ENCODE measurements at regions not wholly inside any gene's neighbourhood (a gene's known extent, or its start where the extent isn't known, plus 50 kb on each side); places are given as distances from the start of the nearest gene placed in this dataset.

DNA sequence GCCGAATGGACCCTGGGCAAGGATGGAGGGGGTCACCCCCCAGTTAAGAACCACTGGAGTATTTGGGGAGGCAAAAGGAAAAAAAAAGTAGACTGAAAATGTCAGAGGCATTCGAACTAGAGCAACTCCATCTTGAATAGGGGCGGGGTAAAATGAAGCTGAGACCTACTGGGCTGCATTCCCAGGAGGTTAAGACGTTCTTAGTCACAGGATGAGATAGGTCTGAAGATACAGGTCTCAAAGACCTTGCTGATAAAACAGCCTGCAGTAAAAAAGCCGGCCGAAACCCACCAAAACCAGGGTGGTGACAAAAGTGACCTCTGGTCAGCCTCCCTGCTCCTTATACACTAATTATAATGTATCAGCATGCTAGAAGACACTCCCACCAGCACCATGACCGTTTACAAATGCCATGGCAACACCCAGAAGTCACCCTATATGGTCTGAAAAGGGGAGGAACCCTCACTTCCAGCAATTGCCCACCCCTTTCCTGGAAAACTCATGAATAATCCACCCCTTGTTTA lies 70.4 kb upstream of the KCNG1 start (continued):
- TF ChIP-seq ZNF121 (CRISPR knock-in tag; conservative IDR thresholded peaks at IDR 0.05): no peak
- TF ChIP-seq GATA2 (CRISPR knock-in tag; IDR thresholded peaks at IDR 0.05): no peak
- TF ChIP-seq TEAD1 (CRISPR knock-in tag; IDR thresholded peaks at IDR 0.05): peak in 1 of 2 experiments; percentile 68; a peak in 1 of 4 replicates
- TF ChIP-seq, protein P1, sequence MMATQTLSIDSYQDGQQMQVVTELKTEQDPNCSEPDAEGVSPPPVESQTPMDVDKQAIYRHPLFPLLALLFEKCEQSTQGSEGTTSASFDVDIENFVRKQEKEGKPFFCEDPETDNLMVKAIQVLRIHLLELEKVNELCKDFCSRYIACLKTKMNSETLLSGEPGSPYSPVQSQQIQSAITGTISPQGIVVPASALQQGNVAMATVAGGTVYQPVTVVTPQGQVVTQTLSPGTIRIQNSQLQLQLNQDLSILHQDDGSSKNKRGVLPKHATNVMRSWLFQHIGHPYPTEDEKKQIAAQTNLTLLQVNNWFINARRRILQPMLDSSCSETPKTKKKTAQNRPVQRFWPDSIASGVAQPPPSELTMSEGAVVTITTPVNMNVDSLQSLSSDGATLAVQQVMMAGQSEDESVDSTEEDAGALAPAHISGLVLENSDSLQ (IDR thresholded peaks at IDR 0.05): no peak
- no peak for TF ChIP-seq CREBBP (IDR thresholded peaks at IDR 0.05; ENCODE audit: low read depth, low read length)
- TF ChIP-seq ZNF77 (CRISPR knock-in tag; IDR thresholded peaks at IDR 0.05): no peak
- no peak for TF ChIP-seq SMARCB1 (IDR thresholded peaks at IDR 0.05; ENCODE audit: insufficient read length, low read depth)
- TF ChIP-seq, protein P2, sequence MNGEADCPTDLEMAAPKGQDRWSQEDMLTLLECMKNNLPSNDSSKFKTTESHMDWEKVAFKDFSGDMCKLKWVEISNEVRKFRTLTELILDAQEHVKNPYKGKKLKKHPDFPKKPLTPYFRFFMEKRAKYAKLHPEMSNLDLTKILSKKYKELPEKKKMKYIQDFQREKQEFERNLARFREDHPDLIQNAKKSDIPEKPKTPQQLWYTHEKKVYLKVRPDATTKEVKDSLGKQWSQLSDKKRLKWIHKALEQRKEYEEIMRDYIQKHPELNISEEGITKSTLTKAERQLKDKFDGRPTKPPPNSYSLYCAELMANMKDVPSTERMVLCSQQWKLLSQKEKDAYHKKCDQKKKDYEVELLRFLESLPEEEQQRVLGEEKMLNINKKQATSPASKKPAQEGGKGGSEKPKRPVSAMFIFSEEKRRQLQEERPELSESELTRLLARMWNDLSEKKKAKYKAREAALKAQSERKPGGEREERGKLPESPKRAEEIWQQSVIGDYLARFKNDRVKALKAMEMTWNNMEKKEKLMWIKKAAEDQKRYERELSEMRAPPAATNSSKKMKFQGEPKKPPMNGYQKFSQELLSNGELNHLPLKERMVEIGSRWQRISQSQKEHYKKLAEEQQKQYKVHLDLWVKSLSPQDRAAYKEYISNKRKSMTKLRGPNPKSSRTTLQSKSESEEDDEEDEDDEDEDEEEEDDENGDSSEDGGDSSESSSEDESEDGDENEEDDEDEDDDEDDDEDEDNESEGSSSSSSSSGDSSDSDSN (IDR thresholded peaks at IDR 0.05; ENCODE audit: borderline replicate concordance in 1 of 2, low read depth in 2 of 2, low read length in 2 of 2): no peak
- TF ChIP-seq BHLHE40 (IDR thresholded peaks at IDR 0.05; ENCODE audit: low read length): no peak
- TF ChIP-seq, protein P3, sequence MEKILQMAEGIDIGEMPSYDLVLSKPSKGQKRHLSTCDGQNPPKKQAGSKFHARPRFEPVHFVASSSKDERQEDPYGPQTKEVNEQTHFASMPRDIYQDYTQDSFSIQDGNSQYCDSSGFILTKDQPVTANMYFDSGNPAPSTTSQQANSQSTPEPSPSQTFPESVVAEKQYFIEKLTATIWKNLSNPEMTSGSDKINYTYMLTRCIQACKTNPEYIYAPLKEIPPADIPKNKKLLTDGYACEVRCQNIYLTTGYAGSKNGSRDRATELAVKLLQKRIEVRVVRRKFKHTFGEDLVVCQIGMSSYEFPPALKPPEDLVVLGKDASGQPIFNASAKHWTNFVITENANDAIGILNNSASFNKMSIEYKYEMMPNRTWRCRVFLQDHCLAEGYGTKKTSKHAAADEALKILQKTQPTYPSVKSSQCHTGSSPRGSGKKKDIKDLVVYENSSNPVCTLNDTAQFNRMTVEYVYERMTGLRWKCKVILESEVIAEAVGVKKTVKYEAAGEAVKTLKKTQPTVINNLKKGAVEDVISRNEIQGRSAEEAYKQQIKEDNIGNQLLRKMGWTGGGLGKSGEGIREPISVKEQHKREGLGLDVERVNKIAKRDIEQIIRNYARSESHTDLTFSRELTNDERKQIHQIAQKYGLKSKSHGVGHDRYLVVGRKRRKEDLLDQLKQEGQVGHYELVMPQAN (IDR thresholded peaks at IDR 0.05; ENCODE audit: borderline replicate concordance): no peak
- no peak for TF ChIP-seq TCF7L2 (IDR thresholded peaks at IDR 0.05; ENCODE audit: low read depth, low read length)
- TF ChIP-seq ATF1 (CRISPR knock-in tag; IDR thresholded peaks at IDR 0.05): no peak
- TF ChIP-seq ATF1 (tag; IDR thresholded peaks at IDR 0.05): no peak
- TF ChIP-seq ZNF41 (CRISPR knock-in tag; conservative IDR thresholded peaks at IDR 0.05): no peak; the same call in 1 of the 2 replicates
- TF ChIP-seq HNRNPLL (IDR thresholded peaks at IDR 0.05; ENCODE audit: low read depth, low read length, poor library complexity, severe bottlenecking): no peak
- TF ChIP-seq HIVEP1 (CRISPR knock-in tag; IDR thresholded peaks at IDR 0.05): peak; percentile 82; the same call in 1 of the 2 replicates
- no peak for TF ChIP-seq ZNF134 (CRISPR knock-in tag; conservative IDR thresholded peaks at IDR 0.05)
- TF ChIP-seq, protein P4, sequence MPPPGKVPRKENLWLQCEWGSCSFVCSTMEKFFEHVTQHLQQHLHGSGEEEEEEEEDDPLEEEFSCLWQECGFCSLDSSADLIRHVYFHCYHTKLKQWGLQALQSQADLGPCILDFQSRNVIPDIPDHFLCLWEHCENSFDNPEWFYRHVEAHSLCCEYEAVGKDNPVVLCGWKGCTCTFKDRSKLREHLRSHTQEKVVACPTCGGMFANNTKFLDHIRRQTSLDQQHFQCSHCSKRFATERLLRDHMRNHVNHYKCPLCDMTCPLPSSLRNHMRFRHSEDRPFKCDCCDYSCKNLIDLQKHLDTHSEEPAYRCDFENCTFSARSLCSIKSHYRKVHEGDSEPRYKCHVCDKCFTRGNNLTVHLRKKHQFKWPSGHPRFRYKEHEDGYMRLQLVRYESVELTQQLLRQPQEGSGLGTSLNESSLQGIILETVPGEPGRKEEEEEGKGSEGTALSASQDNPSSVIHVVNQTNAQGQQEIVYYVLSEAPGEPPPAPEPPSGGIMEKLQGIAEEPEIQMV (tag; conservative IDR thresholded peaks at IDR 0.05; ENCODE audit: low read depth): no peak
- TF ChIP-seq HDGF (IDR thresholded peaks at IDR 0.05): no peak
- TF ChIP-seq KDM2B (CRISPR knock-in tag; IDR thresholded peaks at IDR 0.05): no peak
- TF ChIP-seq, protein P5, sequence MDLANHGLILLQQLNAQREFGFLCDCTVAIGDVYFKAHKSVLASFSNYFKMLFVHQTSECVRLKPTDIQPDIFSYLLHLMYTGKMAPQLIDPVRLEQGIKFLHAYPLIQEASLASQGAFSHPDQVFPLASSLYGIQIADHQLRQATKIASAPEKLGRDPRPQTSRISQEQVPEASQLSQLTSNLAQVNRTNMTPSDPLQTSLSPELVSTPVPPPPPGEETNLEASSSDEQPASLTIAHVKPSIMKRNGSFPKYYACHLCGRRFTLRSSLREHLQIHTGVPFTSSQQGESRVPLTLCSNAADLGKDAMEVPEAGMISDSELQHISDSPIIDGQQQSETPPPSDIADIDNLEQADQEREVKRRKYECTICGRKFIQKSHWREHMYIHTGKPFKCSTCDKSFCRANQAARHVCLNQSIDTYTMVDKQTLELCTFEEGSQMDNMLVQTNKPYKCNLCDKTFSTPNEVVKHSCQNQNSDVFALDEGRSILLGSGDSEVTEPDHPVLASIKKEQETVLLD (IDR thresholded peaks at IDR 0.05): no peak
- no peak for TF ChIP-seq NUFIP1 (IDR thresholded peaks at IDR 0.05; ENCODE audit: partially characterized antibody)

All from K562 (cell line).